Activated CD4-positive, alpha-beta T cell treated with anti-CD3 and anti-CD28 coated beads, Interleukin-10, Interleukin-2, amounts not matched to agents 100 ng/mL and 50 ng/mL, durations not matched to agents 16 hours and 8 hours (primary cell): ENCODE measurements at regions not wholly inside any gene's neighbourhood (a gene's known extent, or its start where the extent isn't known, plus 50 kb on each side); places are given as distances from the start of the nearest gene placed in this dataset.

Experiments
- DNase-seq: peaks from one replicate; pipeline ENCODE4 v3.0.0-alpha.2; 2020

- DNase-seq = no peak
Measured at GRCh38 chr14:87230726-87231125, 762.3 kb downstream of the GALC start.

- no peak for DNase-seq
Measured at GRCh38 chr14:87229131-87229530, 763.9 kb downstream of the GALC start.

DNA sequence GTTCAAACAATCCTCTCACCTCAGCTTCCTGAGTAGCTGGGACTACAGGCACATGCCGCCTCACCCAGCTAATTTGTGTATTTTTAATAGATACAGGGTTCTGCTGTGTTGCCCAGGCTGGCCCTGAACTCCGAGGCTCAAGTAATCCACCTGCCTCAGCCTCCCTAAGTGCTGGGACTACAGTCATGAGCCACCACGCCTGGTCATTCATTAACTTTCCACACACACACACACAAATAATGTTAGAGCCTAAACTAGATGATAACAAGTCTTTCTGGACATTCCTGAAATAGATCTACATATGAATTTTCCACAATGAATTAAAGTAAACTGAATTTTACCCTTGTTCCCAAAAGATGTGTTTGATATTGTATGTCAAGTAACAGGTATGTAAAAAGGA lies 776.0 kb downstream of the GALC start:
- no peak for DNase-seq

- no peak for DNase-seq
Measured at GRCh38 chr14:87214558-87214957, 778.4 kb downstream of the GALC start.

- DNase-seq = no peak
Measured at GRCh38 chr14:87207756-87208155, 785.2 kb downstream of the GALC start.

DNA sequence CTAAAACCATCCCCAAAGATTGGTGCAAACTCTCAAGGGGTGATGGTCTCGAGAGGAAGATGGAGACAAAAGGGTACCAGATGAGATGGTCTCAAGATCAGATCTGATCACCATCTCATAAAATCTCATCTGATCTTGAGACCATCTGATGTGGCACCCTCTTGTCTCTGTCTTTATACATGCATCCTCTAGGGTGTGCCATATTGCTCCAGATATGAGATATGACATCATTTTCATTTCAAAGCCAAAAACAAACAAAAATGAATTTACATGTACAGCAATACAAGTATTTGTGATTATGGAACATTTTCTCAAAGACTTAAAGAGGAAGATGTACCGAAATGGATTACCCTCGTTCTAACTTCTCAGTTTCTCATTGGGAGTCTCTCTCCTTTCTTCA lies 787.2 kb downstream of the GALC start:
- DNase-seq = no peak

GRCh38 chr14:87203346-87203745 lies 789.6 kb downstream of the GALC start:
- no peak for DNase-seq

- no peak for DNase-seq
Measured at GRCh38 chr14:87199381-87199780, 793.6 kb downstream of the GALC start.

- DNase-seq = no peak
Measured at GRCh38 chr14:87196436-87196835, 796.5 kb downstream of the GALC start.

- no peak for DNase-seq
Measured at GRCh38 chr14:87187786-87188185, 805.2 kb downstream of the GALC start.

GRCh38 chr14:87186737-87187136 lies 806.2 kb downstream of the GALC start:
- DNase-seq = no peak

GRCh38 chr14:87185961-87186560 lies 806.9 kb downstream of the GALC start:
- DNase-seq = no peak

- DNase-seq = no peak
Measured at GRCh38 chr14:87184180-87184579, 808.8 kb downstream of the GALC start.

GRCh38 chr14:87181288-87181687 lies 811.7 kb downstream of the GALC start:
- no peak for DNase-seq

DNA sequence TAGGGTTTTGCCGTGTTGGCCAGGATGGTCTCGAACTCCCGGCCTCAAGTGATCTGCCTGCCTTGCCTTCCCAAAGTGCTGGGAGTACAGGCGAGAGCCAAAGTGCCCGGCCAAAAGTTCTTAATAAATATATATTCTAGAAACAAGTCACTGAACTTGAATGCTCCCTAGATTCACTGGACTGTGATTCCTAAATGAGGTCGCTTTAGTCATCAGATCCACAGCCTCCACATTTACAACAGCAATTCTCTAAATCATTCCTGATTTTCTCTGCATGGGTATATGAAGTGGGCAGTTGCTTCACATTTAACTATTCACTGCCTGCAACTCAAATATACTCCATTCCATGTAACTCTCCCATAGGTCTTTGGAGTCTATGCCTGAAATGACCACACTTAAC lies 813.0 kb downstream of the GALC start:
- no peak for DNase-seq

DNA sequence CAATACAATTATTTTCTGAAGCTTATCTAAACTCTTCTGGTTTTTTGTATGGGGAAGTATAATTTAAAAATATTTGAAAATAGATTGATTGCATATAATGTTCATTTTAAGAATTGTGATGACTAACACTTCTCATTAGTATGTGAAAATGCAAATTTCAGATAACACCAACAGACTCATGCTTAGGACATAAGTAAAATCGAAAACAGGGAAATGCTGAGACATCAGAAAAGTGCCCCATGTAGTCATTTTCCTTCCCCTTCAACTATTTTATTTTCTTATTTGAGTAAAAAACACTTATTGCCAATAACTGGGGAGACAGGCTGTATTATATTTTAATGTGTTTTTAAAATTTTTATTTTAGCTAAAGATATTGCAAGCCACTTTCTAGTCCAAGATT lies 814.7 kb downstream of the GALC start:
- no peak for DNase-seq

- DNase-seq = no peak
Measured at GRCh38 chr14:87175175-87175574, 817.8 kb downstream of the GALC start.

- DNase-seq = no peak
Measured at GRCh38 chr14:87171141-87171540, 821.8 kb downstream of the GALC start.

DNA sequence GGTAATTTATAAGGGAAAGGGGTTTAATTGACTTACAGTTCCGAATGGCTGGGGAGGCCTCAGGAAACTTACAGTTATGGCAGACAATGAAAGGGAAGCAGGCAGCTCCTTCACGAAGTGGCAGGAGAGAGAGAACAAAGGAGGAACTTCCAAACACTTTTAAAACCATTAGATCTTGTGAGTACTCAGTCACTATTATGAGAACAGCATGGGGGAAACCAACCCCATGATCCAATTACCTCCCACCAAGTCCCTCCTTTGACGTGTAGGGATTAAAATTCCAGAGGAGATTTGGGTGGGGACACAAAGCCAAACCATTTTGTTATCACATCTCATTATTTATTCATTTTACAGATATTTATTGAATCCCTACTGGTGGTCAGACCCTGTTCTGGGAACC lies 822.8 kb downstream of the GALC start:
- no peak for DNase-seq

- DNase-seq = no peak
Measured at GRCh38 chr14:87169362-87169761, 823.6 kb downstream of the GALC start.

- DNase-seq = no peak
Measured at GRCh38 chr14:87161502-87161901, 831.5 kb downstream of the GALC start.

- no peak for DNase-seq
Measured at GRCh38 chr14:87160989-87161388, 832.0 kb downstream of the GALC start.

DNA sequence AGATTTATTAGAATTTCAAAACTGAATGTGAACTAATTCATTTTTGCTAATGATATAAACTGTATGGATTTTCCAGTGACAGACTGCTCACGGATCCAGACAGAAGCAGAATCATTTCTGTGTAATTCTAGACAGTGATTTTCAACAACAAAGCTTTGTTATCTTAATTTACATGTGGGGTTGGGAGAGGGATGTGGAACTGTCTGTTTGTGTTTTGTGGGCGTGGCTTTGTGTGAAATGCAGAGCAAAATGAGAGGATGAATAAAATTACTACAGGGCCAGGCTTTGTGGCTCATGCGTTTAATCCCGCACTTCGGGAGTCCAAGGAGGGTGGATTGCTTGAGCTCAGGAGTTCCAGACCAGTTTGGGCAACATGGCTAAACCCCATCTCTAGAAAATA lies 834.7 kb downstream of the GALC start:
- no peak for DNase-seq

GRCh38 chr14:87156878-87157277 lies 836.1 kb downstream of the GALC start:
- no peak for DNase-seq

DNA sequence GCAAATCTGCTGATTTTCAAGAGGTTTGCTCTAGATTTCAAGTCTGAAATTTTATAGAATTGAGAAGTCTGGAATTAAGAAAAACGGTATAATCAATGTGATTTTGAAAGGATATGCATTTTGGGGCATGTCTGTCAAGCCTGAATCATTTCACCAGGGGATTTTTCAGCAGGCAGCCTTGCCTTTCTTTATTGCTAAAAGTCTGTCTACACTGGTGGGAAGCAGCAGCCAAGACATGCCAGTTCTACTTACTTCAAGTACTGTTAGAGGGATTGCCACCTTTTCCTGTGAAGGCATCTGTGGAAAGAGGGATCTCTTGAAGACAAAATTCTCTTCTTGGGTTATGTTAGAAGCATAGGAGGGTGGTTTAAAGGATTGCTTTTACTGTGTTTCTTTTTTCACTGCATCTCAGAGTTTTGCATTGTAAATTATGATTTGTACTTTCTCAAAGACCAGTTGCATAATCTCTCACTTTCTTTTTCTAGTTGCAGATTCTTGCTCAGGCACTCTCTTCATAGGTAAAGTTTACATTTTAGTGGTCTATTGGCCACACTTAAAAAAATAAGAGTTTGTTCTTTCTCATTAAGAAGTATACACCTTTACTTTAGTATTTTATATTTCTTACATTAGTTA lies 837.0 kb downstream of the GALC start:
- no peak for DNase-seq
